DND-41 (cell line): ENCODE measurements at regions not wholly inside any gene's neighbourhood (a gene's known extent, or its start where the extent isn't known, plus 50 kb on each side); places are given as distances from the start of the nearest gene placed in this dataset.

Experiments
- ATAC-seq: fragments of 200-7000 bp; cut with Tn5 transposase; 3 replicates; pipeline ENCODE4 v1.9.1; 2021; ENCODE audit warnings: low read depth; ENCODE audit not compliant: insufficient read depth
- DNase-seq: peaks from one replicate; pipeline ENCODE4 v3.0.0-alpha.2; 2020
- H2AFZ ChIP-seq: 2 replicates; pipeline ENCODE4 v1.6.0; 2012; ENCODE audit warnings: low read depth, low read length
- H3K27ac ChIP-seq: 2 replicates; pipeline ENCODE4 v1.5.1; 2012; ENCODE audit warnings: low read length, inconsistent platforms
- H3K27me3 ChIP-seq: fragments of 200-600 bp; sonication (generic); 2 replicates; pipeline ENCODE4 v1.6.0; 2012; ENCODE audit warnings: low read length, mild to moderate bottlenecking, inconsistent platforms; ENCODE audit not compliant: insufficient read depth, poor library complexity
- H3K36me3 ChIP-seq: 2 replicates; pipeline ENCODE4 v1.5.1; 2012; ENCODE audit warnings: low read length, inconsistent platforms; ENCODE audit not compliant: insufficient read depth
- H3K4me1 ChIP-seq: 2 replicates; pipeline ENCODE4 v1.5.1; 2012; ENCODE audit warnings: mild to moderate bottlenecking, low read length; ENCODE audit not compliant: insufficient read depth
- H3K4me2 ChIP-seq: 2 replicates; pipeline ENCODE4 v1.6.0; 2012; ENCODE audit warnings: mild to moderate bottlenecking, moderate library complexity, low read length, inconsistent platforms; ENCODE audit not compliant: insufficient read depth
- H3K4me3 ChIP-seq, 2 experiments: fragments of 200-600 bp in 1 of 2; shearing (Covaris generic) in 1 of 2; 2 replicates each; pipeline ENCODE4 v1.5.1; 2012 to 2016; ENCODE audit warnings: inconsistent platforms in 2 of 2, low read length in 2 of 2, mild to moderate bottlenecking in 2 of 2, low read depth in 1 of 2, moderate library complexity in 1 of 2
- H3K79me2 ChIP-seq: 2 replicates; pipeline ENCODE4 v1.6.0; 2012; ENCODE audit warnings: low read length, inconsistent platforms; ENCODE audit not compliant: insufficient read depth
- H3K9ac ChIP-seq: 2 replicates; pipeline ENCODE4 v1.6.0; 2012; ENCODE audit warnings: low read depth, mild to moderate bottlenecking, inconsistent platforms, low read length, moderate library complexity
- H3K9me3 ChIP-seq: 2 replicates; pipeline ENCODE4 v1.5.1; 2012; ENCODE audit warnings: low read length, moderate library complexity, mild to moderate bottlenecking, inconsistent platforms; ENCODE audit not compliant: insufficient read depth, severe bottlenecking
- H4K20me1 ChIP-seq: 2 replicates; pipeline ENCODE4 v1.6.0; 2012; ENCODE audit warnings: low read length; ENCODE audit not compliant: insufficient read depth
- CTCF ChIP-seq: IDR thresholded peaks from 2 replicates; pipeline ENCODE4 v1.5.1; 2012; ENCODE audit warnings: borderline replicate concordance, low read length, moderate library complexity, mild to moderate bottlenecking; ENCODE audit not compliant: poor library complexity, severe bottlenecking; ENCODE audit errors: extremely low read depth
- EZH2 ChIP-seq: IDR thresholded peaks from 3 replicates; pipeline ENCODE4 v1.6.1; 2012; ENCODE audit warnings: borderline replicate concordance, low read depth, mild to moderate bottlenecking, moderate library complexity, low read length, inconsistent platforms; ENCODE audit not compliant: severe bottlenecking

- Histone ChIP-seq H2AFZ (no peak overlapping the region), H3K4me1 (no peaks in the 10 kb centered on the region), H3K9ac (no peak overlapping the region), H3K4me2 (no peak overlapping the region), H3K9me3 (no peaks in the 10 kb centered on the region), H3K36me3 (no peaks in the 10 kb centered on the region), H4K20me1 (no peaks in the 10 kb centered on the region), H3K27ac (no peak overlapping the region), H3K4me3 (no peak overlapping the region), H3K79me2 (no peaks in the 10 kb centered on the region), H3K27me3 (no peaks in the 10 kb centered on the region)
- ATAC-seq, result no peak
- no peak for TF ChIP-seq CTCF
- TF ChIP-seq EZH2, result no peak
- no peak for DNase-seq
Observed at GRCh38 chr2:185147361-185147760, 549.0 kb downstream of the ZNF804A start.

GRCh38 chr2:185152186-185152585 lies 553.9 kb downstream of the ZNF804A start:
- Histone ChIP-seq H3K36me3 (no peaks in the 10 kb centered on the region), H3K9me3 (no peaks in the 10 kb centered on the region), H3K4me3 (no peak overlapping the region), H3K79me2 (no peaks in the 10 kb centered on the region), H3K9ac (no peak overlapping the region), H4K20me1 (no peaks in the 10 kb centered on the region), H3K27ac (no peak overlapping the region), H3K4me2 (no peak overlapping the region), H3K27me3 (no peaks in the 10 kb centered on the region), H3K4me1 (no peaks in the 10 kb centered on the region), H2AFZ (no peak overlapping the region)
- DNase-seq, result no peak
- ATAC-seq, result no peak
- TF ChIP-seq CTCF (no peak), EZH2 (no peak)

- Histone ChIP-seq H4K20me1 (no peaks in the 10 kb centered on the region), H2AFZ (no peak overlapping the region), H3K4me2 (no peak overlapping the region), H3K27me3 (no peaks in the 10 kb centered on the region), H3K4me1 (no peaks in the 10 kb centered on the region), H3K36me3 (no peaks in the 10 kb centered on the region), H3K79me2 (no peaks in the 10 kb centered on the region), H3K4me3 (no peak overlapping the region), H3K9me3 (no peaks in the 10 kb centered on the region), H3K27ac (no peak overlapping the region), H3K9ac (no peak overlapping the region)
- ATAC-seq (no peak), DNase-seq (no peak)
- TF ChIP-seq EZH2 (no peak), CTCF (no peak)
Observed at GRCh38 chr2:185161701-185162100, 563.4 kb downstream of the ZNF804A start.

- Histone ChIP-seq H3K4me1 (no peaks in the 10 kb centered on the region), H4K20me1 (no peaks in the 10 kb centered on the region), H3K79me2 (no peaks in the 10 kb centered on the region), H3K27ac (no peak overlapping the region), H3K4me3 (no peak overlapping the region), H2AFZ (no peak overlapping the region), H3K9ac (no peak overlapping the region), H3K4me2 (no peak overlapping the region), H3K36me3 (no peaks in the 10 kb centered on the region), H3K27me3 (no peaks in the 10 kb centered on the region), H3K9me3 (no peaks in the 10 kb centered on the region)
- no peak for DNase-seq
- ATAC-seq, result no peak
- TF ChIP-seq CTCF (no peak), EZH2 (no peak)
Observed at GRCh38 chr2:185174353-185174752, 564.3 kb upstream of the FSIP2 start.
